ENCODE measurements at regions not wholly inside any gene's neighbourhood (a gene's known extent, or its start where the extent isn't known, plus 50 kb on each side); places are given as distances from the start of the nearest gene placed in this dataset.

GRCh38 chr17:77763575-77763974 is 194.9 kb upstream of the TNRC6C start:
- DNase-seq = no peak

GRCh38 chr17:77765292-77765691 is 193.2 kb upstream of the TNRC6C start:
- no peak for DNase-seq

GRCh38 chr17:77767148-77767547 is 191.4 kb upstream of the TNRC6C start:
- no peak for DNase-seq

GRCh38 chr17:77768248-77768852 is 190.2 kb upstream of the TNRC6C start:
- no peak for DNase-seq

GRCh38 chr17:77769215-77769614 is 189.3 kb upstream of the TNRC6C start:
- DNase-seq = no peak

GRCh38 chr17:77769762-77770161 is 188.7 kb upstream of the TNRC6C start:
- no peak for DNase-seq

GRCh38 chr17:77770331-77771105 is 188.0 kb upstream of the TNRC6C start:
- no peak for DNase-seq

GRCh38 chr17:77771145-77771544 is 187.4 kb upstream of the TNRC6C start:
- DNase-seq = no peak

GRCh38 chr17:77771587-77771986 is 186.9 kb upstream of the TNRC6C start:
- no peak for DNase-seq

- no peak for DNase-seq
These were observed 186.5 kb upstream of the TNRC6C start for GRCh38 chr17:77771998-77772397.

GRCh38 chr17:77772461-77772897 is 186.0 kb upstream of the TNRC6C start:
- DNase-seq = peak; percentile 26 to 34

- no peak for DNase-seq
These were observed 185.6 kb upstream of the TNRC6C start for GRCh38 chr17:77772899-77773358.

- DNase-seq = no peak
These were observed 184.3 kb upstream of the TNRC6C start for GRCh38 chr17:77774182-77774581.

- DNase-seq = no peak
These were observed 179.6 kb upstream of the TNRC6C start for GRCh38 chr17:77778636-77779489.

- DNase-seq = no peak
These were observed 178.6 kb upstream of the TNRC6C start for GRCh38 chr17:77779711-77780539.

GRCh38 chr17:77781536-77781935 is 177.0 kb upstream of the TNRC6C start:
- DNase-seq = no peak

GRCh38 chr17:77782201-77782600 is 176.3 kb upstream of the TNRC6C start:
- DNase-seq = no peak

GRCh38 chr17:77782611-77783010 is 175.9 kb upstream of the TNRC6C start:
- DNase-seq = no peak

- no peak for DNase-seq
These were observed 174.3 kb upstream of the TNRC6C start for GRCh38 chr17:77783991-77784820.

GRCh38 chr17:77785312-77785905 is 173.1 kb upstream of the TNRC6C start:
- DNase-seq = no peak

- no peak for DNase-seq
These were observed 172.4 kb upstream of the TNRC6C start for GRCh38 chr17:77786090-77786489.

Measured in bone marrow (tissue), 2 donors.